Hepatocyte (in vitro differentiated cells): ENCODE measurements at regions not wholly inside any gene's neighbourhood (a gene's known extent, or its start where the extent isn't known, plus 50 kb on each side); places are given as distances from the start of the nearest gene placed in this dataset.

Experiments
- CTCF ChIP-seq: fragments of 200-600 bp; sonication (generic); IDR thresholded peaks from 2 replicates; pipeline ENCODE4 v1.5.1; 2016; ENCODE audit warnings: antibody characterized with exemption, mild to moderate bottlenecking; ENCODE audit not compliant: poor library complexity
- EZH2 ChIP-seq: fragments of 200-600 bp; sonication (generic); IDR thresholded peaks from 2 replicates; pipeline ENCODE4 v1.6.1; 2016; ENCODE audit warnings: antibody characterized with exemption, mild to moderate bottlenecking, borderline replicate concordance

- TF ChIP-seq CTCF (no peak), EZH2 (no peak)
Measured at GRCh38 chr4:72209600-72209999, 177.8 kb downstream of the NPFFR2 start.
